Astrocyte of the spinal cord (primary cell): ENCODE measurements at regions not wholly inside any gene's neighbourhood (a gene's known extent, or its start where the extent isn't known, plus 50 kb on each side); places are given as distances from the start of the nearest gene placed in this dataset.

Experiments used
- DNase-seq: peaks from one replicate; pipeline ENCODE4 v3.0.0; 2011; ENCODE audit warnings: low read depth, low spot score
- H3K4me3 ChIP-seq: 2 replicates; pipeline ENCODE4 v1.5.1; 2011; ENCODE audit warnings: low read depth, mild to moderate bottlenecking, low read length, moderate library complexity
- CTCF ChIP-seq: IDR thresholded peaks from 2 replicates; pipeline ENCODE4 v1.5.1; 2012; ENCODE audit warnings: low read depth, mild to moderate bottlenecking, low read length, inconsistent platforms
- in situ Hi-C: cut with HindIII; loops from 2 replicates; pipeline ENCODE4 v1.10.0; 2017; ENCODE audit warnings: low sequenced_read_pairs

- in situ Hi-C loops = no loop called here
- TF ChIP-seq CTCF = no peak
- no peak for DNase-seq
- no peak overlapping the region for H3K4me3 ChIP-seq
These were observed 399.5 kb upstream of the CELF2 start for GRCh38 chr10:10618139-10618538.

- no peak overlapping the region for H3K4me3 ChIP-seq
- in situ Hi-C loops = no loop called here
- TF ChIP-seq CTCF = no peak
- DNase-seq = no peak
These were observed 393.6 kb upstream of the CELF2 start for GRCh38 chr10:10623958-10624566.

- no peak overlapping the region for H3K4me3 ChIP-seq
- in situ Hi-C loops = no loop called here
- TF ChIP-seq CTCF = no peak
- DNase-seq = no peak
These were observed 393.1 kb upstream of the CELF2 start for GRCh38 chr10:10624567-10624962.

- TF ChIP-seq CTCF = no peak
- no peak for DNase-seq
- in situ Hi-C loops = no loop called here
- H3K4me3 ChIP-seq = no peak overlapping the region
These were observed 392.2 kb upstream of the CELF2 start for GRCh38 chr10:10625491-10625890.

GRCh38 chr10:10626734-10627133 lies 390.9 kb upstream of the CELF2 start:
- in situ Hi-C loops = no loop called here
- H3K4me3 ChIP-seq = no peak overlapping the region
- DNase-seq = no peak
- no peak for TF ChIP-seq CTCF

- no peak for TF ChIP-seq CTCF
- H3K4me3 ChIP-seq = no peak overlapping the region
- in situ Hi-C loops = no loop called here
- DNase-seq = no peak
These were observed 390.3 kb upstream of the CELF2 start for GRCh38 chr10:10627414-10627813.

- H3K4me3 ChIP-seq = no peak overlapping the region
- in situ Hi-C loops = no loop called here
- no peak for TF ChIP-seq CTCF
- DNase-seq = no peak
These were observed 388.2 kb upstream of the CELF2 start for GRCh38 chr10:10629512-10629911.
